H1 (cell line): ENCODE measurements at regions not wholly inside any gene's neighbourhood (a gene's known extent, or its start where the extent isn't known, plus 50 kb on each side); places are given as distances from the start of the nearest gene placed in this dataset.

Experiments used
- CTCF ChIA-PET: fragments of 300-600 bp; sonication (Branson Sonifier 250); formaldehyde crosslinking; loops from one replicate; lab custom pipeline; 2021; ENCODE audit not compliant: partially characterized antibody; lab: Charles Lee
- POLR2A ChIA-PET: fragments of 300-600 bp; sonication (Branson Sonifier 250); formaldehyde crosslinking; loops from one replicate; lab custom pipeline; 2021; ENCODE audit warnings: inconsistent platforms; ENCODE audit not compliant: partially characterized antibody; lab: Charles Lee
- DNase-seq, 2 experiments: peaks; one replicate each; pipeline versions ENCODE4 v3.0.0 to v3.0.0-alpha.2; 2010 to 2022; ENCODE audit warnings: low spot score in 2 of 2, low read depth in 1 of 2, mixed read lengths in 1 of 2
- FAIRE-seq: peaks from 2 replicates; lab custom pipeline; 2011; peaks lifted over from hg19 to GRCh38; lab: Jason Lieb, UNC
- H2AFZ ChIP-seq: 2 replicates; pipeline ENCODE4 v1.8.1; 2012; ENCODE audit warnings: low read length, inconsistent platforms
- H2AK5ac ChIP-seq: 2 replicates; pipeline ENCODE4 v1.6.1; 2013; ENCODE audit warnings: low read depth, low read length
- H2BK120ac ChIP-seq: replicated peaks from 2 replicates; pipeline ENCODE3; 2013; ENCODE audit warnings: low read depth, low read length, inconsistent platforms
- H2BK12ac ChIP-seq: 2 replicates; pipeline ENCODE4 v1.6.1; 2013; ENCODE audit warnings: low read depth, low read length
- H2BK15ac ChIP-seq: 2 replicates; pipeline ENCODE4 v1.6.1; 2013; ENCODE audit warnings: low read length
- H2BK20ac ChIP-seq: 2 replicates; pipeline ENCODE4 v1.6.1; 2013; ENCODE audit warnings: low read length
- H2BK5ac ChIP-seq: 2 replicates; pipeline ENCODE4 v1.6.1; 2013; ENCODE audit warnings: low read depth, low read length
- H3K14ac ChIP-seq: 2 replicates; pipeline ENCODE4 v1.6.1; 2013; ENCODE audit warnings: inconsistent platforms; ENCODE audit not compliant: insufficient read length
- H3K18ac ChIP-seq: 2 replicates; pipeline ENCODE4 v1.6.1; 2013; ENCODE audit warnings: low read length; ENCODE audit errors: extremely low read depth
- H3K23ac ChIP-seq: 2 replicates; pipeline ENCODE4 v1.6.1; 2013; ENCODE audit warnings: inconsistent platforms; ENCODE audit not compliant: insufficient read length
- H3K23me2 ChIP-seq: 2 replicates; pipeline ENCODE4 v1.6.1; 2013; ENCODE audit warnings: low read depth, low read length
- H3K27ac ChIP-seq: 2 replicates; pipeline ENCODE4 v1.6.1; 2011; ENCODE audit warnings: low read depth, low read length, inconsistent platforms
- H3K27me3 ChIP-seq, 4 experiments: replicated peaks in 1 of 4; 1 replicate in 1 of 4; 2 replicates in 3 of 4; pipeline versions ENCODE4 v1.6.1 to v1.8.1; 2011 to 2013; ENCODE audit warnings: low read length in 3 of 4, mild to moderate bottlenecking in 3 of 4, inconsistent platforms in 2 of 4, mixed read lengths in 2 of 4, moderate library complexity in 1 of 4; ENCODE audit not compliant: control insufficient read depth in 3 of 4, insufficient read depth in 3 of 4; ENCODE audit errors: extremely low read depth in 1 of 4
- H3K36me3 ChIP-seq, 4 experiments: 2 replicates each; pipeline versions ENCODE4 v1.6.1 to v1.8.1; 2011 to 2013; ENCODE audit warnings: mild to moderate bottlenecking in 4 of 4, low read length in 3 of 4, moderate library complexity in 2 of 4, control low read depth in 1 of 4, inconsistent platforms in 1 of 4; ENCODE audit not compliant: insufficient read depth in 4 of 4, control insufficient read depth in 2 of 4
- H3K4ac ChIP-seq: replicated peaks from 2 replicates; pipeline ENCODE3; 2013; ENCODE audit warnings: low read length, low read depth, mixed read lengths, inconsistent platforms; ENCODE audit not compliant: insufficient read length
- H3K4me1 ChIP-seq, 4 experiments: replicated peaks in 1 of 4; 1 replicate in 1 of 4; 2 replicates in 3 of 4; pipeline versions ENCODE4 v1.6.1 to v1.8.1; 2011 to 2013; ENCODE audit warnings: low read length in 3 of 4, inconsistent platforms in 2 of 4, mixed read lengths in 1 of 4; ENCODE audit not compliant: insufficient read depth in 4 of 4, control insufficient read depth in 3 of 4
- H3K4me2 ChIP-seq, 2 experiments: 2 replicates each; pipeline versions ENCODE4 v1.6.1 to v1.8.1; 2011 to 2013; ENCODE audit warnings: low read depth in 2 of 2, low read length in 2 of 2, control low read depth in 1 of 2, inconsistent platforms in 1 of 2, mild to moderate bottlenecking in 1 of 2; ENCODE audit not compliant: insufficient read depth in 1 of 2
- H3K4me3 ChIP-seq, 4 experiments: fragments of 200-600, 300-600 bp in 1 of 4; sonication (generic), shearing (Covaris generic), sonication (Bioruptor Twin) in 1 of 4; 2 replicates each; pipeline versions ENCODE4 v1.5.1 to v1.8.1; 2011 to 2016; ENCODE audit warnings: low read length in 4 of 4, low read depth in 3 of 4, control low read depth in 2 of 4, inconsistent platforms in 2 of 4, mild to moderate bottlenecking in 2 of 4, mixed read lengths in 1 of 4, moderate library complexity in 1 of 4; ENCODE audit not compliant: insufficient read depth in 2 of 4; ENCODE audit errors: extremely low read depth in 1 of 4
- H3K56ac ChIP-seq: replicated peaks from 2 replicates; pipeline ENCODE3; 2013; ENCODE audit warnings: low read depth, mild to moderate bottlenecking, mixed read lengths, low read length, inconsistent platforms; ENCODE audit not compliant: insufficient read length
- H3K79me1 ChIP-seq: 2 replicates; pipeline ENCODE4 v1.6.1; 2013; ENCODE audit warnings: low read depth, low read length, control low read depth
- H3K79me2 ChIP-seq, 2 experiments: 2 replicates each; pipeline versions ENCODE4 v1.6.1 to v1.8.1; 2012 to 2013; ENCODE audit warnings: low read length in 2 of 2, mild to moderate bottlenecking in 2 of 2, inconsistent platforms in 1 of 2; ENCODE audit not compliant: insufficient read depth in 2 of 2, control insufficient read depth in 1 of 2
- H3K9ac ChIP-seq, 4 experiments: replicated peaks in 1 of 4; 1 replicate in 1 of 4; 2 replicates in 3 of 4; pipeline versions ENCODE4 v1.6.1 to v1.8.1; 2011 to 2013; ENCODE audit warnings: low read depth in 3 of 4, low read length in 3 of 4, control low read depth in 2 of 4, mild to moderate bottlenecking in 2 of 4, moderate library complexity in 2 of 4, inconsistent platforms in 1 of 4; ENCODE audit errors: extremely low read depth in 1 of 4
- H3K9me3 ChIP-seq, 2 experiments: 2 replicates each; pipeline versions ENCODE4 v1.6.1 to v1.8.1; 2012 to 2013; ENCODE audit warnings: mild to moderate bottlenecking in 2 of 2, moderate library complexity in 2 of 2, control low read depth in 1 of 2, inconsistent platforms in 1 of 2, low read depth in 1 of 2, low read length in 1 of 2, mixed read lengths in 1 of 2; ENCODE audit not compliant: insufficient read depth in 2 of 2
- H4K20me1 ChIP-seq, 2 experiments: replicated peaks in 1 of 2; 2 replicates each; pipeline versions ENCODE3 to v1.8.1; 2011 to 2013; ENCODE audit warnings: inconsistent platforms in 2 of 2, low read length in 2 of 2, mild to moderate bottlenecking in 1 of 2; ENCODE audit not compliant: insufficient read depth in 2 of 2, control insufficient read depth in 1 of 2
- H4K5ac ChIP-seq: 2 replicates; pipeline ENCODE4 v1.6.1; 2013; ENCODE audit warnings: low read length, low read depth, mixed read lengths, inconsistent platforms; ENCODE audit not compliant: insufficient read length
- H4K8ac ChIP-seq: 2 replicates; pipeline ENCODE4 v1.8.0; 2013; ENCODE audit warnings: mild to moderate bottlenecking, moderate library complexity, low read length, inconsistent platforms; ENCODE audit not compliant: insufficient read depth; ENCODE audit errors: extremely low read depth
- H4K91ac ChIP-seq: replicated peaks from 2 replicates; pipeline ENCODE3; 2013; ENCODE audit warnings: low read length, mixed read lengths, inconsistent platforms; ENCODE audit not compliant: insufficient read length
- CEBPB ChIP-seq: IDR thresholded peaks from 2 replicates; pipeline ENCODE4 v1.6.1; 2012; ENCODE audit warnings: low read depth, low read length
- GABPA ChIP-seq: IDR thresholded peaks from 2 replicates; pipeline ENCODE4 v1.6.1; 2011; ENCODE audit warnings: mild to moderate bottlenecking, low read length, moderate library complexity, borderline replicate concordance; ENCODE audit not compliant: insufficient read depth
- GTF2F1 ChIP-seq: IDR thresholded peaks from 2 replicates; pipeline ENCODE4 v1.6.1; 2012; ENCODE audit warnings: low read depth, low read length, improper control_type of control experiment, borderline replicate concordance
- HDAC2 ChIP-seq, 2 experiments: fragments of 300-600 bp in 1 of 2; sonication (generic) in 1 of 2; IDR thresholded peaks; 2 replicates each; pipeline ENCODE4 v1.6.1; 2011 to 2012; ENCODE audit warnings: low read depth in 2 of 2, low read length in 2 of 2, mild to moderate bottlenecking in 2 of 2, moderate library complexity in 2 of 2, borderline replicate concordance in 1 of 2, inconsistent platforms in 1 of 2
- RAD21 ChIP-seq, 2 experiments: IDR thresholded peaks in 1 of 2; conservative IDR thresholded peaks in 1 of 2; 2 replicates each; pipeline ENCODE4 v1.6.1; 2011; ENCODE audit warnings: low read depth in 2 of 2, low read length in 2 of 2, improper control_type of control experiment in 1 of 2, inconsistent platforms in 1 of 2, mild to moderate bottlenecking in 1 of 2, moderate library complexity in 1 of 2
- TBP ChIP-seq: IDR thresholded peaks from 2 replicates; pipeline ENCODE4 v1.6.1; 2011; ENCODE audit warnings: low read depth, low read length, improper control_type of control experiment
- YY1 ChIP-seq: IDR thresholded peaks from 2 replicates; pipeline ENCODE4 v1.6.1; 2011; ENCODE audit warnings: low read depth, mild to moderate bottlenecking, low read length
- WGBS, 2 experiments: shearing (Covaris generic) in 1 of 2; methylation state at CpG; one replicate each; pipeline versions ENCODE4 v1.1.6 to v1.1.7; 2013 to 2015; ENCODE audit warnings: low lambda C conversion rate in 2 of 2, mixed read lengths in 2 of 2, inconsistent platforms in 1 of 2, low coverage in 1 of 2, missing lambda C conversion rate in 1 of 2; ENCODE audit not compliant: insufficient replicate concordance in 2 of 2, insufficient coverage in 1 of 2, insufficient read length in 1 of 2; ENCODE audit errors: extremely low coverage in 1 of 2, missing lambda C conversion rate in 1 of 2; 5-methylcytosine and 5-hydroxymethylcytosine counted together
- TF ChIP-seq, protein P1 (sequence below): IDR thresholded peaks from 2 replicates; pipeline ENCODE4 v1.6.1; 2012; ENCODE audit warnings: low read length, inconsistent platforms
- TF ChIP-seq, protein P2 (sequence below): IDR thresholded peaks from 2 replicates; pipeline ENCODE4 v1.6.1; 2012; ENCODE audit warnings: inconsistent platforms
- TF ChIP-seq, protein P3 (sequence below): IDR thresholded peaks from 2 replicates; pipeline ENCODE4 v1.6.1; 2012; ENCODE audit warnings: inconsistent platforms

DNA sequence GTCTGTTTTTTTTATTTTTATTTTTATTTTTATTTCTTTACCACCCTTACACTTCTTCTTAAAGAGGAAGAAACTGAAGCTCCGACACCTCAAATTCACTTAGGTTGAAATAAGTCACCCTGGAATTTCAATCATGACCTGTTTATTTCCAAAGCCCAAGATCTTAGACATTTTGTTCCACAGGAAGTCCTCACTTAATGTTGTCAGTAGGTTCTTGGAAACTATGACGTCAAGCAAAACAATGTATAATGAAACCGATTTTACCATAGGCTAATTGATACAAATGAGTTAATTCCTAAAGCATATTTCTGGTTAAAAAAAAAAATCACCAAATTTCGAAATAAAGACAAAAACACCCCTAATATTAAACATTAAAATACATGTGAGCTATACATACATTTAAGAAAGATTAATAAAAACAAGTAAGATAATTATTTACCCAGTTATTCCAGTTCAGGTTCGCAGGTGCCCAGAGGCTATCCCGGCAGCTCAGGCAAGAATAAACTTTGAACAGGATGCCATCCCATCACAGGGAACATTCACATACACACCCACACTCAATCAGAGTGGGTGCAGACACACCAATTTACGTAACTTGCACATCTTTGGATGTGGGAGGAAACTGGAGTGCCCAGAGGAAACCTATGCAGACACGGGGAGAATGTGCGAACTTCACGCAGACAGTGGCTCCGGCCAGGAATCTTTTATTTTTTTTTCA lies 391.0 kb downstream of the RAP2B start:
- Histone ChIP-seq H3K79me1 (no peaks in the 10 kb centered on the region), H3K23me2 (no peaks in the 10 kb centered on the region), H2BK12ac (no peak overlapping the region), H3K27me3 (no peaks in the 10 kb centered on the region), H3K4me3 (no peak overlapping the region), H2BK120ac (no peak overlapping the region), H3K18ac (no peak overlapping the region), H3K23ac (no peak overlapping the region), H3K9me3 (no peaks in the 10 kb centered on the region), H3K4ac (no peak overlapping the region), H4K8ac (no peak overlapping the region), H3K14ac (no peak overlapping the region), H2AK5ac (no peak overlapping the region), H2BK20ac (no peak overlapping the region), H3K4me1 (peaks cover 0 to 3% (median under 1%) of the 10 kb centered on the region in 4 experiments; a peak in 1 of 7 replicates), H4K91ac (no peak overlapping the region), H3K79me2 (no peaks in the 10 kb centered on the region), H2BK15ac (no peak overlapping the region), H3K9ac (no peak overlapping the region), H3K36me3 (no peaks in the 10 kb centered on the region), H4K20me1 (no peaks in the 10 kb centered on the region), H4K5ac (no peak overlapping the region), H3K4me2 (no peak overlapping the region), H2BK5ac (no peak overlapping the region), H3K27ac (no peak overlapping the region), H2AFZ (no peak overlapping the region), H3K56ac (no peak overlapping the region)
- DNase-seq (no peak), FAIRE-seq (no peak)
- CTCF ChIA-PET: interaction anchor here (0.6 to 1.5 kb wide), 3 partner anchors 40 to 529 kb away, joined by 3 to 5 read pairs (median 4); no protein-coding TSS in a partner anchor
- 92% methylated on average over 11 of the region's 11 CpGs; no CpG with 5 or more reads in 1 of the 2 experiments for WGBS, 2 experiments
- POLR2A ChIA-PET: no interaction called here
- no peak for TF ChIP-seq RAD21 (IDR thresholded peaks at IDR 0.05 in 1 of 2, conservative IDR thresholded peaks at IDR 0.05 in 1 of 2; ENCODE audit: low read depth in 2 of 2, low read length in 2 of 2)
- TF ChIP-seq, protein P1, sequence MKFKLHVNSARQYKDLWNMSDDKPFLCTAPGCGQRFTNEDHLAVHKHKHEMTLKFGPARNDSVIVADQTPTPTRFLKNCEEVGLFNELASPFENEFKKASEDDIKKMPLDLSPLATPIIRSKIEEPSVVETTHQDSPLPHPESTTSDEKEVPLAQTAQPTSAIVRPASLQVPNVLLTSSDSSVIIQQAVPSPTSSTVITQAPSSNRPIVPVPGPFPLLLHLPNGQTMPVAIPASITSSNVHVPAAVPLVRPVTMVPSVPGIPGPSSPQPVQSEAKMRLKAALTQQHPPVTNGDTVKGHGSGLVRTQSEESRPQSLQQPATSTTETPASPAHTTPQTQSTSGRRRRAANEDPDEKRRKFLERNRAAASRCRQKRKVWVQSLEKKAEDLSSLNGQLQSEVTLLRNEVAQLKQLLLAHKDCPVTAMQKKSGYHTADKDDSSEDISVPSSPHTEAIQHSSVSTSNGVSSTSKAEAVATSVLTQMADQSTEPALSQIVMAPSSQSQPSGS: no peak
- no peak for TF ChIP-seq YY1
- TF ChIP-seq, protein P2, sequence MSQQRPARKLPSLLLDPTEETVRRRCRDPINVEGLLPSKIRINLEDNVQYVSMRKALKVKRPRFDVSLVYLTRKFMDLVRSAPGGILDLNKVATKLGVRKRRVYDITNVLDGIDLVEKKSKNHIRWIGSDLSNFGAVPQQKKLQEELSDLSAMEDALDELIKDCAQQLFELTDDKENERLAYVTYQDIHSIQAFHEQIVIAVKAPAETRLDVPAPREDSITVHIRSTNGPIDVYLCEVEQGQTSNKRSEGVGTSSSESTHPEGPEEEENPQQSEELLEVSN: no peak
- TF ChIP-seq GABPA: no peak
- no peak for TF ChIP-seq GTF2F1
- TF ChIP-seq HDAC2 (IDR thresholded peaks at IDR 0.05; ENCODE audit: borderline replicate concordance in 1 of 2, low read depth in 2 of 2, low read length in 2 of 2): no peak
- TF ChIP-seq CEBPB: no peak
- TF ChIP-seq, protein P3, sequence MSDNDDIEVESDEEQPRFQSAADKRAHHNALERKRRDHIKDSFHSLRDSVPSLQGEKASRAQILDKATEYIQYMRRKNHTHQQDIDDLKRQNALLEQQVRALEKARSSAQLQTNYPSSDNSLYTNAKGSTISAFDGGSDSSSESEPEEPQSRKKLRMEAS: no peak
- TF ChIP-seq TBP: no peak
